PFSK-1 (cell line): ENCODE measurements at regions not wholly inside any gene's neighbourhood (a gene's known extent, or its start where the extent isn't known, plus 50 kb on each side); places are given as distances from the start of the nearest gene placed in this dataset.

Experiments used
- POLR2AphosphoS5 ChIP-seq: IDR thresholded peaks from 2 replicates; pipeline ENCODE4 v1.6.1; 2012; ENCODE audit warnings: low read depth, mild to moderate bottlenecking, control low read depth, low read length, moderate library complexity
- TF ChIP-seq, protein P1 (sequence below), 2 experiments: IDR thresholded peaks; 2 replicates each; pipeline versions ENCODE4 v1.6.1 to v1.8.0; 2011 to 2012; ENCODE audit warnings: low read depth in 2 of 2, low read length in 2 of 2, control low read depth in 1 of 2, inconsistent platforms in 1 of 2, mild to moderate bottlenecking in 1 of 2, moderate library complexity in 1 of 2; ENCODE audit not compliant: insufficient read depth in 1 of 2

DNA sequence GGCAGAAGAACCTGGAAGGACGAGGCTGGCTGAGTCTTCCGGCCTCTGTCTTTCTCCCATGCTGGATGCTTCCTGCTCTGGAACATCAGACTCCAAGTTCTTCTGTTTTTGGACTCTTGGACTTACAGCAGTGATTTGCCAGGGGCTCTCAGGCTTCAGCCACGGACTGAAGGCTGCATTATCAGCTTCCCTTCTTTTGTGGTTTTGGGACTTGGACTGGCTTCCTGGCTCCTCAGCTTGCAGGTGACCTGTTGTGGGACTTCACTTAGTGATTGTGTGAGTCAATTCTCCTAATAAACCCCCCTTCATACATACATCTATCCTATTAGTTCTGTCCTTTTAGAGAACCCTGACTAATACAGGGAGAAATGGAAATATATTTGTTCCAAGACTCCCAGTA, 265.8 kb downstream of the PCDH18 start:
- TF ChIP-seq POLR2AphosphoS5: no peak
- TF ChIP-seq, protein P1, sequence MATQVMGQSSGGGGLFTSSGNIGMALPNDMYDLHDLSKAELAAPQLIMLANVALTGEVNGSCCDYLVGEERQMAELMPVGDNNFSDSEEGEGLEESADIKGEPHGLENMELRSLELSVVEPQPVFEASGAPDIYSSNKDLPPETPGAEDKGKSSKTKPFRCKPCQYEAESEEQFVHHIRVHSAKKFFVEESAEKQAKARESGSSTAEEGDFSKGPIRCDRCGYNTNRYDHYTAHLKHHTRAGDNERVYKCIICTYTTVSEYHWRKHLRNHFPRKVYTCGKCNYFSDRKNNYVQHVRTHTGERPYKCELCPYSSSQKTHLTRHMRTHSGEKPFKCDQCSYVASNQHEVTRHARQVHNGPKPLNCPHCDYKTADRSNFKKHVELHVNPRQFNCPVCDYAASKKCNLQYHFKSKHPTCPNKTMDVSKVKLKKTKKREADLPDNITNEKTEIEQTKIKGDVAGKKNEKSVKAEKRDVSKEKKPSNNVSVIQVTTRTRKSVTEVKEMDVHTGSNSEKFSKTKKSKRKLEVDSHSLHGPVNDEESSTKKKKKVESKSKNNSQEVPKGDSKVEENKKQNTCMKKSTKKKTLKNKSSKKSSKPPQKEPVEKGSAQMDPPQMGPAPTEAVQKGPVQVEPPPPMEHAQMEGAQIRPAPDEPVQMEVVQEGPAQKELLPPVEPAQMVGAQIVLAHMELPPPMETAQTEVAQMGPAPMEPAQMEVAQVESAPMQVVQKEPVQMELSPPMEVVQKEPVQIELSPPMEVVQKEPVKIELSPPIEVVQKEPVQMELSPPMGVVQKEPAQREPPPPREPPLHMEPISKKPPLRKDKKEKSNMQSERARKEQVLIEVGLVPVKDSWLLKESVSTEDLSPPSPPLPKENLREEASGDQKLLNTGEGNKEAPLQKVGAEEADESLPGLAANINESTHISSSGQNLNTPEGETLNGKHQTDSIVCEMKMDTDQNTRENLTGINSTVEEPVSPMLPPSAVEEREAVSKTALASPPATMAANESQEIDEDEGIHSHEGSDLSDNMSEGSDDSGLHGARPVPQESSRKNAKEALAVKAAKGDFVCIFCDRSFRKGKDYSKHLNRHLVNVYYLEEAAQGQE (IDR thresholded peaks at IDR 0.05; ENCODE audit: insufficient read depth in 1 of 2, low read depth in 2 of 2, low read length in 2 of 2): no peak
